DMS153 (cell line): ENCODE measurements at regions not wholly inside any gene's neighbourhood (a gene's known extent, or its start where the extent isn't known, plus 50 kb on each side); places are given as distances from the start of the nearest gene placed in this dataset.
"Not testable (repeated sequence)": the region's sequence is repeated elsewhere in the genome, so short reads cannot be mapped to it uniquely, and the experiment has no call there.

Experiments
- DNase-seq: peaks from one replicate; lab custom pipeline; 2025; lab: John Stamatoyannopoulos, UW

- no peak for DNase-seq
Measured at GRCh38 chr12:25384038-25384892, 133.5 kb upstream of the KRAS start.

DNA sequence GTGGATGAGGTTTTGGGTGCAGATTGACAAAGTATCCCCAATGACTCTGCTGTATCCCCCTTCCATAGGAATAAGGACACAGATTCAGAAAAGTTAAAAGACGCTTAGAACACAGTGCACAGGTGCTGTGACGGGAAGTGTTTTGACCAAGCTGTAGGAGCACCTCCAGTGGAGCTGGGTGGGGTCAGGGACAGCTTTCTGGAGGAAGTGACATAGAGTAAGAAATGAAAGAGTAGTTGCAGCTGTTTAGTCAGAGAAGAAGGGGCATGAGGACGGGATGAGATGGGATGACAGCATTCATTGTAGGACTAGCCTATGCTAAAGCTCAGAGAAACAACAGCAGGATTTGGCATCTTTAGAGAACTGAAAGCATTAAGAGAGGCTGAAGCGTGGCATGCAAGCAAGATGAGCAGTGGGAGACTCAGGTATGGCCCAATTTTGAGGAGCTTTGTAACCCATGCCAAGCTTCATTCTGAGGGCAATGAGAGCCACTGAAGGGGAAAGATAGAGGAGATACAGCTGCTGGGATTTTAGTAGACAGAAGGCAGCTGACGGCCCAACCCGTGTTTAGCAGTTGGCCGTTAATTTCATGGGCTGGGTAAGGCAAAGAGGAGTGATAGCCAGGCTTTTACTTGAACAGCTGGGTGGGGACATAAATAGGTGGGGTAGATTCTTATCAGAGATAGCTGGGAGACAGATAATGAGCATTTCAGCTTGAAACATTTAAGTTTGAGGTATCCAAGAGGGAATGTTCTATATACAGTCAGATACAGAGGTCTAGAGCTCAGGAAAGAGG lies 131.8 kb upstream of the KRAS start:
- no peak for DNase-seq

DNA sequence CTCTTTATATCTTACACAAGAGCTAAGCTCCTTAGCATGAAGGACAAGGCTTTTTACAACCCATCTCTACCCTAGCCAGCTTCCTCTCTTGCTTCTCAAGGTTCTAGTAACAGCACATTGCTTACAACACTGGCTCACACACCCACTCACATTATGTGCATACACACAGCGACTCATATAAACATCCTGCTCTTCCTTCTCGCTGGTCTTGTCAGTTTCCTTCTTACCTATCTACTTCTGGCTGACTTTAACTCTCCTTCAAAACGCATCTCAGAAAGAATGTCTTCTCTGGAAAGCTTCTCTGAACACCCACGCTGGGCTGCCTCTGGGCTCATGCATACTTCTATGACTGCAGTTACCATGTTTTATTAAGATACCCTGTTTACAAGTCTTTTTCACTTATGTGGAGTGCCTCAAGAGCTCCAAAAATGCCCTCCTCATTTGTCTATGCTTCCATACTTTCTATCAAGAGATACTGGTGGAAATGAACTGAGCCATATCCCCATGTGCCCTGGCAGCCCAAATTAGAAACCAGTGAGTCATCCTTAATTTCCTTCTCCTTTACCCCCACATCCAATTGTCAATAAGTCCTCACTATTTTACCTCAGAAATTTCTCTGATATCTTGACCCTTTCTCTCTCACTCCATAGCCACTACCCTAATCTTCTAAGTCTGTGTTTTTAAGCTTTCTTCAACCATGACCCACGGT lies 126.9 kb upstream of the KRAS start:
- DNase-seq = no peak

DNA sequence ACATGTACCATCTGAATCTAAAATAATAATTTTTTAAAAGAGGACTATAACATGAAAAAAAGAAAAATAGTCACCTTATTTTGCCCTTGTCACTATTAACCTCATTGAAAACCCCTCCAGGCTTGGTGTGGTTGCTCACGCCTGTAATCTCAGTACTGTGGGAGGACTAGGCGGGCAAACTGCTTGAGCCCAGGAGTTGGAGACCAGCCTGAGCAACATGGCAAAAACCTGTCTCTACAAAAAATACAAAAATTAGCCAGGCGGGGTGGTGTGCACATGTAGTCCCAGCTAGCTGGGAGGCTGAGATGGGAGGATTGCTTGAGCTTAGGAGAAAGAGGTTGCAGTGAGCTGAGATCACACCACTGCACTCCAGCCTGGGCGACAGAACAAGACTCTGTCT lies 126.3 kb upstream of the KRAS start:
- DNase-seq = no peak

GRCh38 chr12:25376407-25376806 lies 125.7 kb upstream of the KRAS start:
- DNase-seq = no peak

- no peak for DNase-seq
Measured at GRCh38 chr12:25372969-25373817, 122.5 kb upstream of the KRAS start.

GRCh38 chr12:25372002-25372401 lies 121.3 kb upstream of the KRAS start:
- no peak for DNase-seq

- DNase-seq = no peak
Measured at GRCh38 chr12:25368557-25368956, 117.8 kb upstream of the KRAS start.

- DNase-seq = no peak
Measured at GRCh38 chr12:25366122-25366521, 115.4 kb upstream of the KRAS start.

GRCh38 chr12:25365340-25365730 lies 114.6 kb upstream of the KRAS start:
- DNase-seq = no peak

DNA sequence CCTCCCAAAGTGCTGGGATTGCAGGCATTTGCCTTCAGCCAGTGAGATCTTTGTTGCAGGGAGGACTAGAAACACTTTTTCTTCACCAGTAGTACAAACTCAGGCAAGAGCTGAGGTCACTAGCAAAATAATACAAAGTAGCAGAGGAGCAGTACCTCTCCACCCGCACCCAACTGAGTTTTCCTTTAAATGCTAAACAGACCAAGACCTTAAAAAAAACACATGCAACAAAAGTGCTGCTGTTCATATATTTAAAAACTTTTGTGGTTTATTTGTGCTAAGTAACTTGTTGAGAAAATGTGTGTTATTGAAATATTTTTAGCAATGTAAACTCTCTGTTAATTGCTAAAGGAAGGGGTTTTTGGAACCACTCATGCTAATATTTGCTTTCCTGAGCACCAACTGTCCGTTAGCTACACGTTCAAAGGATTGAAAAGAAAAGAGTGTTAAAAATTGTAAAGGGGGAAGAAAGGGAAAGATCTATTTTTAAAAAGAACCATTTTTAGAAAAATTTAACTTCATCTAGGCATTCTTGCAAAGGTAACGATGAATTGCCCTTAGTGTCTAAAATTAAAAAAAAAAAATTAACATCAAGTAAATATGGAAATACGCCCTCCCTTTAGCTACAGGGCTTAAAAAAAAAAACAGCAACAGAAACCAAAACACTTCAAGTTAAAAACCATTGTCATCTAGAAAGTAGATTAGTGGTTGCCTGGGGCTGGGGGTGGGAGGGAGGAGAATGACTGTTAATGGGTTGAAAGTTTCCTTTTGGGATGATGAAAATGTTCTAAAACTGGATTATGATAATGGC lies 114.0 kb upstream of the KRAS start:
- no peak for DNase-seq

GRCh38 chr12:25362646-25363045 lies 111.9 kb upstream of the KRAS start:
- DNase-seq = no peak

DNA sequence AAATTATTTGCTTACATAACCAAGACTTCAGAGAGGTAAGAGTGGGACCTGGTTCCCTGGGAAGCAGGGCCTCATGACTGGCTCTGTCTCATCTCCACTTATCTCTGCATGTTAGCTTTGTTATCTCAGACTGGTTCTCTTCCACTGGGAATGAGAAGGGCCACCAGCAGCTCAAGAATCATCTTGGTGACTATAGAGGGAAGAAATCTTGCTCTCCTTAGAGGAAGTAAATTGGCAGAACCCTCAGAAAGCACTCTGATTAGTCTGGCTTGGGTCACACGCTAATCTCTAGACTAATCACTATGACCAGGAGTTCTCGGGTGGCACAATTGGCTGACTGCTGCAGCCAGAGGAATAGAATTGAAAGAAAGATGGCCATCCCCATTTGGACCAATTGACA lies 110.8 kb upstream of the KRAS start:
- no peak for DNase-seq

GRCh38 chr12:25357595-25357994 lies 106.9 kb upstream of the KRAS start:
- DNase-seq = no peak

- DNase-seq = not testable (repeated sequence)
Measured at GRCh38 chr12:25352942-25353341, 102.2 kb upstream of the KRAS start.

DNA sequence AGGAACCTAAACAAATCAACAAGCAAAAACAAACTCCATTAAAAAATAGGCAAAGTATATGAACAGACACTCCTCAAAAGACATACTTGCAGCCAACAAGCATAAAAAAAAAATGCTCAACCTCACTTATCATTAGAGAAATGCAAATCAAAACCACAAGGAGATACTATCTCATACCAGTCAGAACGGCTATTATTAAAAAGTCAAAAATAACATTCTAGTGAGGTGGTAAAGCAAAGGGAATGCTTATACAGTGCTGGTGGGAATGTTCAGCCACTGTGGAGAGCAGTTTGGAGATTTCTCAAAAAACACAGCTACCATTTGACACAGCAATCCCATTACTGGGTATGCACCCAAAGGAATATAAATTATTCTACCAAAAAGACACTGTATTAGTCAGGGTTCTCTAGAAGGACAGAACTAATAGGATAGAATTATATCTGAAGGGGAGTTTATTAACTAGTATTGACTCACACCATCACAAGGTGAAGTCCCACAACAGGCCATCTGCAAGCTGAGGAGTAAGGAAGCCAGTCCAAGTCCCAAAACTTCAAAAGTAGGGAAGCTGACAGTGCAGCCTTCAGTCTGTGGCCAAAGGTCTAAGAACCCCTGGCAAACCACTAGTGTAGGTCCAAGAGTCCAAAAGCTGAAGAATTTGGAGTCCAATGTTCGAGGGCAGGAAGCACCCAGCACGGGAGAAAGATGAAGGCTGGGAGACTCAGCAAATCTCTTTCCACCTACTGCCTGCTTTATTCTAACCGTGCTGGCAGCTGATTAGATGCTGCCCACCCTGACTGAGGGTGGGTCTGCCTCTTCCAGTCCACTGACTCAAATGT lies 101.6 kb upstream of the KRAS start:
- no peak for DNase-seq

DNA sequence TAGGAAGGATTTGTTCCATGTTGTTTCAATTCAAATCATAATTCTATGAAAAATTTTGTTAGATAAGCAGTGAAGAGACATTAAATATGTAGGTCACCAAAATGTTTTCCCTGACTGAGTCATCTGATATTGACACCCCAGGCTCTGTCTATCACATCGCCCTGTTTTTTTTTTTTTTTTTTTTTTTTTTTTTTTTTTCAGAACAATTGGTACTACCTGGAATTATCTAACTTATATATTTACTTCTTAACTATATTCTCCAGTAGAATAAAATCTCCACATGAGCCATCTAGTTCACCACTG lies 97.8 kb upstream of the KRAS start:
- DNase-seq = no peak

GRCh38 chr12:25347716-25348592 lies 97.2 kb upstream of the KRAS start:
- no peak for DNase-seq

DNA sequence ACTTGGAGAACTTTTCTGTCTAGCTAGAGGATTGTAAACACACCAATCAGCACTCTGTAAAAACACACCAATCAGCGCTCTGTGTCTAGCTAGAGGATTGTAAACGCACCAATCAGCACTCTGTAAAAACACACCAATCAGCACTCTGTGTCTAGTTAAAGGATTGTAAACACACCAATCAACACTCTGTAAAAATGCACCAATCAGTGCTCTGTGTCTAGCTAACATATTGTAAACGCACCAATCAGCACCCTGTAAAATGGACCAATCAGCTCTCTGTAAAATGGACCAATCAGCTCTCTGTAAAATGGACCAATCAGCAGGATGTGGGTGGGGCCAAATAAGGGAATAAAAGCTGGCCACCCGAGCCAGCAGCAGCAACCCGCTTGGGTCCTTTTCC lies 91.1 kb upstream of the KRAS start:
- not testable (repeated sequence) for DNase-seq
